ENCODE measurements at regions not wholly inside any gene's neighbourhood (a gene's known extent, or its start where the extent isn't known, plus 50 kb on each side); places are given as distances from the start of the nearest gene placed in this dataset.

DNA sequence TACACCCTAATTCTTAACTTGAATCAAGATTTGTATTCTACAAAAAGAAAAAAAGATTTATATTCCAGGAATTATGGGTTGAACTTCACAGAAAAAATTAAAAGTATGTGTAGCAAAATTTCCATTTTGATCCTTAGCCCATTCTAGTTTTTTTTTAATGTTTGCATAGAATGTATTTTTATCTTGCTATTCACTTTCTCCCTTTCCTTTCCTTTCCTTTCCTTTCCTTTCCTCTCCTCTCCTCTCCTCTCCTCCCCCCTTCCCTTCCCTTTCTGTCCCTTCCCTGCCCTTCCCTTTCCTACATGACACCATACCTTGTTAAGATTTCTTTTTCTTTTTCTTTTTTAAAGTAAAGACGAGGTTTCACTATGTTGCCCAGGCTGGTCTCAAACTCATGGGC is 542.5 kb upstream of the PTGER4 start:
- H3K23me2 ChIP-seq (ENCODE audit: insufficient read length, low read depth, low read length, poor library complexity, severe bottlenecking), result no peaks in the 10 kb centered on the region
- Mint-ChIP-seq H3K27me3 (ENCODE audit: low read depth) (no peaks in the 10 kb centered on the region), H3K4me1 (peaks cover 16 to 19% of the 10 kb centered on the region in 2 experiments), H3K9me3 (peaks cover 3 to 5% of the 10 kb centered on the region in 2 experiments), H3K27ac (peak overlapping the region in 1 of 3 experiments; percentile 63; a peak in 1 of 7 replicates), H3K36me3 (ENCODE audit: insufficient read depth in 1 of 3, low read depth in 3 of 3) (0 out of 7 replicates have a peak, but pooled peaks cover 0 to 3% (median 2%) of the 10 kb centered on the region in 3 experiments), H3K4me3 (no peak overlapping the region)
- H2BK12ac ChIP-seq (ENCODE audit: insufficient read length, low read depth, low read length), result no peak overlapping the region
- H4K20me1 ChIP-seq (ENCODE audit: control insufficient read depth, insufficient read depth, insufficient read length), result no peaks in the 10 kb centered on the region
- H3K27me3 ChIP-seq (ENCODE audit: insufficient read depth, low read length), result no peaks in the 10 kb centered on the region
- H3K14ac ChIP-seq (ENCODE audit: insufficient read depth, low read length), result no peak overlapping the region
- no peak overlapping the region for H2BK120ac ChIP-seq (ENCODE audit: low read depth, low read length, poor library complexity, severe bottlenecking)
- H4K8ac ChIP-seq (replicated peaks; ENCODE audit: insufficient read length, low read depth, low read length), result no peak overlapping the region
- no peak overlapping the region for H3K23ac ChIP-seq (ENCODE audit: insufficient read length, low read depth, low read length)
- H2AFZ ChIP-seq (ENCODE audit: low read length), result no peak overlapping the region
- no peak overlapping the region for H3K18ac ChIP-seq (ENCODE audit: insufficient read length, low read depth, low read length)
- TF ChIP-seq CTCF (conservative IDR thresholded peaks at IDR 0.05), result no peak
- H3K4me2 ChIP-seq (ENCODE audit: insufficient read depth, insufficient read length, low read length), result no peak overlapping the region
- no peaks in the 10 kb centered on the region for H3K9me3 ChIP-seq (ENCODE audit: control insufficient read depth, low read depth, low read length)
- DNase-seq, result no peak
- no peak overlapping the region for H3T11ph ChIP-seq (ENCODE audit: low read length)
- no peaks in the 10 kb centered on the region; the same call in 1 of the 2 replicates for H3K4me1 ChIP-seq (ENCODE audit: insufficient read depth, low read length)
- no peak overlapping the region for H3K56ac ChIP-seq (ENCODE audit: insufficient read length, low read depth, low read length)
- H3K79me1 ChIP-seq (ENCODE audit: insufficient read depth, low read depth, low read length, poor library complexity, severe bottlenecking), result no peaks in the 10 kb centered on the region
- H3K79me2 ChIP-seq (ENCODE audit: insufficient read depth, low read length), result no peaks in the 10 kb centered on the region
- H2BK15ac ChIP-seq (ENCODE audit: low read depth, low read length), result no peak overlapping the region
- H4K5ac ChIP-seq (ENCODE audit: insufficient read length, low read depth, low read length), result no peak overlapping the region
- H2AK5ac ChIP-seq (ENCODE audit: insufficient read length, low read length), result no peak overlapping the region
- no peak overlapping the region for H2BK20ac ChIP-seq (ENCODE audit: low read depth, low read length, poor library complexity, severe bottlenecking)
- H2BK5ac ChIP-seq (ENCODE audit: insufficient read length, low read length), result no peak overlapping the region
- H3K9ac ChIP-seq (ENCODE audit: extremely low read depth, insufficient read length, low read length), result no peak overlapping the region
- H3K27ac ChIP-seq (ENCODE audit: insufficient read length, low read depth, low read length), result no peak overlapping the region
- H3K4ac ChIP-seq (ENCODE audit: low read depth, low read length), result no peak overlapping the region
- H4K91ac ChIP-seq (ENCODE audit: insufficient read length, low read depth, low read length), result no peak overlapping the region
- WGBS (ENCODE audit: extremely low coverage, insufficient read length, low lambda C conversion rate), result no CpG with 5 or more reads among the region's 1 CpG

Data from H9 (cell line).